ENCODE measurements at regions not wholly inside any gene's neighbourhood (a gene's known extent, or its start where the extent isn't known, plus 50 kb on each side); places are given as distances from the start of the nearest gene placed in this dataset.

DNA sequence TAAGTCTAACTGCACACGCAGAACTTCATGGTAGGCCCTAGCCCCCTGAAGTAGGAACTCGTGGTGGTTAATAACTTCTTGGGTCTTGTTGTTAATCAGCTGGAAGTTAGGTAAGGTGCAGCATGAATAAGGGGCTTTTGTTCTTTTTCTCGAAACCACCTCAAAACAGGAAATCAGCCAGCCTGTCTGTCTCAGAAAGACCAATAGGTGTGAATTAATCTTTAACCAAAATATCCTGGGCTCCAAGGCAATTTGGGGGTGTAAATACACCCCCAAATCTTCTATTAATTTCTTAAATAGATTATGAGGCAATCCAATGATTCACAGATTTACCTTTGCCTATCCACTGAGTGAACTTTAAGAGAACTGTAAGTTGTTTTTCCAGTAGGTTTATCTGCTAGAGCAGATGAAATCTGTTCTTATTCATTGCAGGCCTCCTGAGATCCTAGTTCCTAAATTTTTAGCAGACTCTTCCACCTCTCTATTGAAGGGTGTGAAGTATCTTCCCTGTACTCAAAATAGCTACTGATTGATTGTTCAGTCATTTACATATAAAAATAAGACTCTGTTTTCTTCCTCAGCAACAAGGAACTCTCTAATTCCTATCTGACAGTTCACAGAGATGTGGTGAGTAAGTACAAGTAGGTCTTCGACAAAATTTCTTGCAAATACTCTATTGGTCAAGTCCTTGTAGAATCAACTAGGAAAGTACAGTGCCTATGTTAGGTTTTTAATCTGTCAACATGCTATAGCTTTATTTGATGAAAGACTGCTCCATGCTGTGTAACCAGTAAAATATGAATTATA, 427.1 kb upstream of the NOX3 start:
- H3K9ac ChIP-seq (ENCODE audit: low read length), result no peak overlapping the region
- no peak overlapping the region for H3K27ac ChIP-seq (ENCODE audit: low read length)
- no peak overlapping the region for H2AFZ ChIP-seq (ENCODE audit: low read length)

GRCh38 chr6:155881826-155882526, 426.3 kb upstream of the NOX3 start:
- Histone ChIP-seq H3K9me2 (replicated peaks; ENCODE audit: insufficient read depth, low read length) (no peaks in the 10 kb centered on the region), H3K36me3 (replicated peaks; ENCODE audit: insufficient read depth, low read length) (no peaks in the 10 kb centered on the region), H3K79me2 (ENCODE audit: low read length) (no peaks in the 10 kb centered on the region), H3K9ac (ENCODE audit: low read length) (no peak overlapping the region), H4K20me1 (ENCODE audit: insufficient read depth, low read length) (no peaks in the 10 kb centered on the region), H3F3A (ENCODE audit: insufficient read depth, low read length) (no peaks in the 10 kb centered on the region), H3K9me3 (replicated peaks; ENCODE audit: insufficient read depth, low read length) (no peaks in the 10 kb centered on the region), H3K27ac (ENCODE audit: low read length) (no peak overlapping the region), H2AFZ (ENCODE audit: low read length) (no peak overlapping the region), H3K4me3 (ENCODE audit: low read length) (no peak overlapping the region), H3K4me2 (ENCODE audit: low read depth, low read length) (no peak overlapping the region), H3K4me1 (ENCODE audit: low read length) (no peaks in the 10 kb centered on the region), H3K27me3 (replicated peaks; ENCODE audit: insufficient read depth, low read length) (no peaks in the 10 kb centered on the region)
- TF ChIP-seq, protein P1, sequence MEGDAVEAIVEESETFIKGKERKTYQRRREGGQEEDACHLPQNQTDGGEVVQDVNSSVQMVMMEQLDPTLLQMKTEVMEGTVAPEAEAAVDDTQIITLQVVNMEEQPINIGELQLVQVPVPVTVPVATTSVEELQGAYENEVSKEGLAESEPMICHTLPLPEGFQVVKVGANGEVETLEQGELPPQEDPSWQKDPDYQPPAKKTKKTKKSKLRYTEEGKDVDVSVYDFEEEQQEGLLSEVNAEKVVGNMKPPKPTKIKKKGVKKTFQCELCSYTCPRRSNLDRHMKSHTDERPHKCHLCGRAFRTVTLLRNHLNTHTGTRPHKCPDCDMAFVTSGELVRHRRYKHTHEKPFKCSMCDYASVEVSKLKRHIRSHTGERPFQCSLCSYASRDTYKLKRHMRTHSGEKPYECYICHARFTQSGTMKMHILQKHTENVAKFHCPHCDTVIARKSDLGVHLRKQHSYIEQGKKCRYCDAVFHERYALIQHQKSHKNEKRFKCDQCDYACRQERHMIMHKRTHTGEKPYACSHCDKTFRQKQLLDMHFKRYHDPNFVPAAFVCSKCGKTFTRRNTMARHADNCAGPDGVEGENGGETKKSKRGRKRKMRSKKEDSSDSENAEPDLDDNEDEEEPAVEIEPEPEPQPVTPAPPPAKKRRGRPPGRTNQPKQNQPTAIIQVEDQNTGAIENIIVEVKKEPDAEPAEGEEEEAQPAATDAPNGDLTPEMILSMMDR (IDR thresholded peaks at IDR 0.05; ENCODE audit: low read length), result no peak
- no peak for TF ChIP-seq EZH2 (optimal IDR thresholded peaks at IDR 0.05; ENCODE audit: low read depth, low read length)
- DNase-seq, result no peak

More for the DNA sequence above, 427.1 kb upstream of the NOX3 start:
- H3F3A ChIP-seq (ENCODE audit: insufficient read depth, low read length), result no peaks in the 10 kb centered on the region
- H3K4me2 ChIP-seq (ENCODE audit: low read depth, low read length), result no peak overlapping the region
- H4K20me1 ChIP-seq (ENCODE audit: insufficient read depth, low read length), result no peaks in the 10 kb centered on the region
- no peaks in the 10 kb centered on the region for H3K9me2 ChIP-seq (replicated peaks; ENCODE audit: insufficient read depth, low read length)
- no peaks in the 10 kb centered on the region for H3K36me3 ChIP-seq (replicated peaks; ENCODE audit: insufficient read depth, low read length)
- TF ChIP-seq EZH2 (optimal IDR thresholded peaks at IDR 0.05; ENCODE audit: low read depth, low read length) (no peak), EZH2phosphoT487 (IDR thresholded peaks at IDR 0.05; ENCODE audit: low read length) (no peak)
- TF ChIP-seq, protein P1 (IDR thresholded peaks at IDR 0.05; ENCODE audit: low read length), result no peak
- no peak overlapping the region for H3K4me3 ChIP-seq (ENCODE audit: low read length)
- no peaks in the 10 kb centered on the region for H3K4me1 ChIP-seq (ENCODE audit: low read length)
- H3K9me3 ChIP-seq (replicated peaks; ENCODE audit: insufficient read depth, low read length), result no peaks in the 10 kb centered on the region
- H3K27me3 ChIP-seq (replicated peaks; ENCODE audit: insufficient read depth, low read length), result no peaks in the 10 kb centered on the region
- no peaks in the 10 kb centered on the region for H3K79me2 ChIP-seq (ENCODE audit: low read length)
- DNase-seq, result no peak

GRCh38 chr6:155880900-155881299, 425.3 kb upstream of the NOX3 start:
- Histone ChIP-seq H3K4me2 (ENCODE audit: low read depth, low read length) (no peak overlapping the region), H3K4me1 (ENCODE audit: low read length) (no peaks in the 10 kb centered on the region), H3F3A (ENCODE audit: insufficient read depth, low read length) (no peaks in the 10 kb centered on the region), H3K27me3 (replicated peaks; ENCODE audit: insufficient read depth, low read length) (no peaks in the 10 kb centered on the region), H2AFZ (ENCODE audit: low read length) (no peak overlapping the region), H3K27ac (ENCODE audit: low read length) (no peak overlapping the region), H3K4me3 (ENCODE audit: low read length) (no peak overlapping the region), H4K20me1 (ENCODE audit: insufficient read depth, low read length) (no peaks in the 10 kb centered on the region), H3K9me2 (replicated peaks; ENCODE audit: insufficient read depth, low read length) (no peaks in the 10 kb centered on the region), H3K79me2 (ENCODE audit: low read length) (no peaks in the 10 kb centered on the region), H3K9me3 (replicated peaks; ENCODE audit: insufficient read depth, low read length) (no peaks in the 10 kb centered on the region), H3K9ac (ENCODE audit: low read length) (no peak overlapping the region), H3K36me3 (replicated peaks; ENCODE audit: insufficient read depth, low read length) (no peaks in the 10 kb centered on the region)
- TF ChIP-seq, protein P1 (IDR thresholded peaks at IDR 0.05; ENCODE audit: low read length), result no peak
- TF ChIP-seq EZH2phosphoT487 (IDR thresholded peaks at IDR 0.05; ENCODE audit: low read length) (no peak), EZH2 (optimal IDR thresholded peaks at IDR 0.05; ENCODE audit: low read depth, low read length) (no peak)
- DNase-seq, result no peak
